HG03342 (cell line): ENCODE measurements at regions not wholly inside any gene's neighbourhood (a gene's known extent, or its start where the extent isn't known, plus 50 kb on each side); places are given as distances from the start of the nearest gene placed in this dataset.
A peak's percentile ranks its signal among the peaks of the same experiment; 100 is the strongest.

Experiments used
- ATAC-seq: cut with Tn5 transposase; IDR thresholded peaks from one replicate; pipeline ENCODE4 v1.9.1; 2021; ENCODE audit warnings: mild to moderate bottlenecking, moderate library complexity; ENCODE audit not compliant: unreplicated experiment

DNA sequence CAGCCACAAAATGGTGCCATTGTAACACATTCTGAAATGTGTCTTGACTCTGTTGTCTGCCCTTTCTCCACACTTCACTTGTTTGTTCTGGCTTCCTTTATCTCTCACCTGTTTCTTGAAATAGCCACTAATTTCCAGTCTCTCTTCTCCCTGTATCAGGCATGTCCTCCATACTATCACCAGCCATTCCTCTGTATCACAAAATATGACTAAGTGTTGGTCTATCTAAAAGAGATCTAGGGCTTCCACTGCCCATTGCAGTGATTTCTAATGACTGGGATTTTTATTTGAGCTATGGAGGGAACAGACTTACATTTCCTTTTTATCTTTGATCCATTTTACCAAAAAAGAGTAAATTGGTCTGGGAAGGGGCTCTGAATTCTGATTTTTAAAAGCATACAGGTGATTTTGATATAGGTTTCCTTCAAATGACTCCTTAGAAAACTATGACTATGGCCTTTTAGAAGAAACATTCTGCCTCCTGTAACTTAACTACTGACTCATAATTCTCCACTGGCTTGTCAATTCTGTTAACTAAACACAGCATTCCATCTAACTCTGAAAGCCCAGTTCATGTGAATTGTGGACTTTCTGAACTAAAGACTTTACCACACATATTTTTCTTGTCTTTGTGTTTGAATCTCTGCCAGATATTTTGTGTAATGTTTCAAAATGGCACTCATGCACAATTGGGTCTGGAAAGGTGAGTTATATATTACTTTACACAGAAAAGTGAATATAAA is 1121.4 kb downstream of the XPNPEP1 start:
- no peak for ATAC-seq

DNA sequence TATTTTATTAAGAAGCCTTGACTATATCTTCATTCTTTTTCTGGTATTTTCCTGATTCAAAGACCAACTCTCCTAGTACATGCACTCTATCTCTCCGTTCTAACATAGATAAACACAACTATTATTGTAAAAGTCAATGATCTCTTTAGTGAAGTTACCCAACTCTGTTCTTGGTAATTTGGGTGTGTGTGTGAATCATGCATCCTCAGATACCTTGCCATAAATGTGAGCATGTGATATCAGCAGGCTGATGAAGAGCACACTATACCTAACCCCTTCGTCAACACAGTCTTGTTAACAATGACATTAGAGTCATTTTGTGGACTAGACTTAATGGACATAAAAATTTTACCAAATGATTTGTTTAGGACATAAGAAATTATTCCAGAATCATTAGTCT is 1122.1 kb downstream of the XPNPEP1 start:
- no peak for ATAC-seq

DNA sequence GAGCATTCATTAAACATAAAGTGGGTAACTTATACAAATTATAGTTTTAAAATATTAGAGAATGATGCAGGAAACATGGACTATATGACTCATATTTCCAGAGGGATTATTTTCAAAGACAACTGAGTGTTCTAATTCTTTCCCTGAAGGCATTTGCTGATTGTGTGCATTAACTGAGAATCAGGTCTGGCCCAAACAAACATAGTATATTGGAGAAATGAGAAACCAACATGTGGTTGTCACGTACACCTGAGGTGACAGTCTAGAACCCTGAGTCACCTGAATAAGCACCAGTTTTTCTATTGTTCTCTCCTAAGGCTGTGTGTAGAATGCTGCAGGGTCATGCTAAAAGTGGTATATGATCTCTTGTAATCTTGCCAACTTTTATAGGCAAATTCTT is 1125.7 kb downstream of the XPNPEP1 start:
- no peak for ATAC-seq

DNA sequence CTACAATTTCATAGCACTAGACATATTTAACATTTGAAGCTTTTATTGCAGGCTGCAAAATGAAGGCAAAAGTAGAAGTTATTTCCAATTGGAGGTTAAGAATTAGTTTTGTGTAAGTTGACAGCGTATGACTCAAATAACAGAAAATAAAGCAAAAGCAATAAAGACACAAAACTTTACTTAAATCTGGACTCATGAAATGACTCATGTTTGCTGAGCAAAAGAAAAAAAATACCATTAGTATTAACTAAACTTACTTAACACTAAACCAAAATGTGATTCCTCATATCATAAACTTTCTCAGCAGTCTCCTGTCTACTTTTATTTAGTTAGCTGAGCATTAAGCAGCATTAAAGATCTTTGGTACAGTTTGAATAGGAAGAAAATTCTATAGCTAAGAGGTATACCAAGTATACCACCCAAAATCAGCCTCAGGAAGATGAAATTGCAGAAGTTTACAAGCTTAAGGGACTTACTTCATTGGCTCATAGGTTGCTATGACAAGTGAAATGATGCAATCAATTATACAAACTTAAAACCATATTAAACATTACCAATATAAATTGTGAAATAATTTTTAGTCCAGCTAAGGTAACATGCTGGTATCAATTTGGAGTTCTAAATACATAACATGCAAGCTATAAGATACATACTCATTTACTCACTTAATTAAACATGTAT is 1131.4 kb downstream of the XPNPEP1 start:
- ATAC-seq: no peak

DNA sequence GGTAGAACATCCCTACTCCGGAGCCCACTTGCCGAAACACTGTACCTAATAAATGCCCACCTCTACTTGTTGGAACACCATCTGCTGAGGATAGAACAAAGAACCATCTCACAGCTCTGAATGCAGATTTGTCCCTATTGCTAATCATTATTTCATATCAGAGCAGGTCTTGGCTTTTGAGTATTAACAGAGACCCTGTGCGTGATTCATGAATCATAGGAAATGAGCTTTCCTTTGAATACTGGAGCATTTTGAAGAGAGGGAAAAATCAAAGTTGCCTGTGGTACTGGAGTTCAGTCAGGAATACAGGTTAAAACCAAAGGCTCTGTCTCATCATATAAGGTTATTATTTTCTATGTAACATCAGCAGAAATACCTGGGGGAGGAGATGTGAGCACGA is 1132.3 kb downstream of the XPNPEP1 start:
- no peak for ATAC-seq

DNA sequence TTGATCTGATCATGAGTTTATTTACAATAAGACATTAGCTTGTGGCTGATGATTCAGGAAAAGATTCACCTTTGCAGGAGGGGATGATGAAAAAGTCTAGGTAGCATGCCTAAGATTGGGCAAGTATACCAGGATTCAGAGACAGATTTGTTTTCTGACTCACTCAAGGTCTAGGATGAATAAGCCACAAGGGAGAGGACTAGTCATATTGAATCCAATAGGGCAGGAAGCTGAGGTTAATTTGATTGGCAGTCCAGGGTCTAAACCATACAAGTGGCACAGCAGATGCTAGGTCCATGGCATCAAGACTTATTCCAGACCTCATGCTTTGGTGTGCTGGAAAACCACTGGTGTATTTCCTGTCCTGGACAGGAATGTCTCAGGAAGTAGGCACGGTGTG is 1133.4 kb downstream of the XPNPEP1 start:
- ATAC-seq: peak; percentile 74

DNA sequence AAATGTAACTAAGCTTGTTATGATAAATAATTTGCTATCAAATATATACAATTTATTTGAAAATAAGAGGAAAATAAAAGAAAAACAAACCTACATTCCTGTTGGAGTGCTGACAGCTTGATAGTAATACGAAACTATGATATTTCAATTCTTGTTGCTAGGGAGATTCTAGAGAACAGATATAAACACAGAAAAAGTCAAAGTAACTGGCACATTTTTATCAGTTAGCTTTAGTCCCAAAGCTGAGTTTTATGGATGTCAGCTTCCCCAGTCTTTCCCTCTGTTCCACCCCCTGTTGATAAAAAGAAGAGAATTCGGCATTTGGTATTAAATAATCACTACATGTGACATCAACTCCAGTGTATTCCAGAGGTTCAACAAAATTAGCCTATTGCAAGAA is 1134.0 kb downstream of the XPNPEP1 start:
- ATAC-seq: no peak

DNA sequence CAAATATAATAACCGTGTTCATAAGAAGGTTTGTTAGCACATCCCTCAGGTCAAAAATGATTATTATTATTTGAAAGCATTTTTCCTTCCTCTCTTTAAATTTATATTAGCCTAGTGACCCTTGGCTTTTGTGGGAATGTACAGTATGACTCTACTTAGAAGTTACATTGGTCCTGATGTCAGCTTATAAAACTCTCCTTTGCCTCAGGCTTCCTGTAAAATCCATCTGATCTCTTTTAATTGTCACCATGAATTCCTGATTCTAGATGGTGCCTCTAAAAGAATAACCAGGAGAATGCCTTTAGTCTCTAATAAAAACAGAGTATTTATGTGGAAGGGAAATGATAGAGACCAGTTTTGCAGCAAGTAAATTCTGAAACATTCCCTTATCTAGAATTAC is 1134.4 kb downstream of the XPNPEP1 start:
- no peak for ATAC-seq

DNA sequence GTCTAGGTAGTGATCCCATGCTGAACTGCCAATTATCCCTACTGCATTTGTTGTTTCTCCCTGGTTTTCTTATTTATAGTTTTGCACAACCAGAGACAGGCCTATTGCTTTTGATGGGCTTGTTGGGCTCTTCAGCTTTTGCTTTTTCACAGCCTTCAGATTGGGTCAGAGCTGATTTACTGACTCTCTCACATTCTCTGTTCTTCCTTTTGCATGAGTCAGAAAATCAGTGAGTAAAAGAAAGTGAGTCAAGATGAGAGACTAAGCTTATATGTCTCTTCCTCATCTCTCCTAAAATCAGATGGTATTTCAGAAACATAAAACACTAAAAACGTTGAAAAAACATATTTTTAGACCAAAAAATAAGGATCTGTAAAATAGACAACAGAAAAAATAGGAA is 1135.4 kb downstream of the XPNPEP1 start:
- no peak for ATAC-seq

DNA sequence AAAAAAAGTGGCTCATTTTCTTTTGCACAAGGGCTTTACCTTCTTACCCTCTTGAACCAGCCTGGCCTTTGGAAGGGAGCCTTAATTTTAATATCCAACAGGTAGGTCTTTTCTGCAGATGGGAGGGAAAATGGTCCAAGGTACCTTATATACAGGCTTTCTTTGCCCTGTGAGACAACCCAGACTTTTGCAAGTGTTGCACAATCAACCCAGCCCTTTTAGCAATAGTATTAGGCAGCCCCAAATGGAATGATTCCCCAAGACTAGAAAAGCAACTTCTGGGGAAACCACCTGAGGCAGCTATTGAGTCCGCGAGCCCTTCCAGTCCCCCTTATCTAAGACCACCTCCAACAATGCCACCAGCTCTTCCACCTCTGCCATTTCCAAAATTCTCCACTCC is 1138.3 kb downstream of the XPNPEP1 start:
- no peak for ATAC-seq

DNA sequence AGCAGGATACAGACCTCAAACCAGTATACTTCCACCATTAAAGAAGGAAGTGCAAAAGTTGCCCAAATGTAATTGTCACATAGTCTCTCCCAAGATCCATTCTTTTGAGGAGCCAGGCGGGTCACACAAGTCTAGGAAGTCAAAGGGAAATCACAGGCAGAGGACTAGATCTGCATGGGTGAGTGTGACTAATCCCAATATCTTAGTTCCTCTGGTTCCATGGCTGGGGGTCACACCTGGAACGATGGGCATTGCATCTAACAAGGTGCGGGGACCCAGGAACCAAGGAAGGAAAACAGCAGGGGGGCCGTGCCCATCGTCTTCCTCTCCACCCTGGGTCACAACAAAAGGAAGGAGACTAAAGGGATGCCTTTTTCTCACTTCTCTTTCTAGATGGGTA is 1138.8 kb downstream of the XPNPEP1 start:
- no peak for ATAC-seq

DNA sequence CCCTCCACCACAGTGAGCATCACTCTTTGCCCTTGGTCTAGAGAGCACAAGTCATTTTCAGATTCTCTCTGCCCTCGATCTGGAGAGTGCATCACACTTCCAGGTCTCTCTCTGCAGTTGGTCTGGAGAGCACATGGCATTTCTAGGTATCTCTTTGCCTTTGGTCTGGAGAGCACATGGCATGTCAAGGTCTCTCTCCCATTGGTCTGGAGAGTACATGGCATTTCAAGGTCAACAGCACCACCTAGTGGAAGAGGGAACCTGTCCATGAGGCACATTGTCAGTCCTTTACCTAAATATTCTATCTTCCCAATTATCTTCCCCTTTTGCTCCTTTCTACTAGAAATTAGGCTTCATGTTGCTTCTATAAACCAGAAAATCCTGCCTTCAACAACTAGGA is 1139.4 kb downstream of the XPNPEP1 start:
- ATAC-seq: peak; percentile 94

DNA sequence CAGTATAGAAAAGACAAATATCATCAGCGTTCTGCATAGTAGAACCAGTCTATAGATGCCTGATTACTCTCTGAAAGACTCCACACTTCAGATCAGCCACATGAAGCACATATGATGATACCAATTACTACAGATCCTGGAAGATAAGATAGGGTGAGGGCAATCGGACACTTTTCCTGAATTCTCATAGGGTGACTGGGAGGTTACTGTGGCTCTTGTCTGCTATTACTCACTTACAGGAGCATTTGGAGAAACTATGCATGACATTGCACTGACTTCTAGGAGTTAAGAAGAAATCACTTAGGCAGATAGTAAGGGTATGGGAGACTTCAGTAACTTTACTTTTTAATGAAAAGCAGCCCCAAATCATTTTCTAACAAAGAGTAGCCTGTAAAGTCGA is 1140.9 kb downstream of the XPNPEP1 start:
- ATAC-seq: no peak

DNA sequence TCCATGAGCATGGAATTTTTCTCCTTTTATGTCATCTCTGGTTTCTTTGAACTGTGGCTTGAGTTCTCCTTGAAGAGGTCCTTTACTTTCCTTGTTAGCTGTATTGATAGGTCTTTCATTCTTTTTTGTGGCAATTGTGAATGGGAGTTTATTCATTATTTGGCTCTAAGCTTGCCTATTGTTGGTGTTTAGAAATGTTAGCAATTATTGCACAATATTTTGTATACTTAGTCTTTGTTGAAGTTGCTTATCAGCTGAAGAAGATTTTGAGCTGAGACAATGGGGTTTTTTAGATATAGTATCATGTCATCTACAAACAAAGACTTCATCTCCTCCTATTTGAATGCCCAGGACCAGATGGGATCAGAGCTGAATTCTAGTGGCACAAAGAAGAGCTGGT is 1143.8 kb downstream of the XPNPEP1 start:
- no peak for ATAC-seq

DNA sequence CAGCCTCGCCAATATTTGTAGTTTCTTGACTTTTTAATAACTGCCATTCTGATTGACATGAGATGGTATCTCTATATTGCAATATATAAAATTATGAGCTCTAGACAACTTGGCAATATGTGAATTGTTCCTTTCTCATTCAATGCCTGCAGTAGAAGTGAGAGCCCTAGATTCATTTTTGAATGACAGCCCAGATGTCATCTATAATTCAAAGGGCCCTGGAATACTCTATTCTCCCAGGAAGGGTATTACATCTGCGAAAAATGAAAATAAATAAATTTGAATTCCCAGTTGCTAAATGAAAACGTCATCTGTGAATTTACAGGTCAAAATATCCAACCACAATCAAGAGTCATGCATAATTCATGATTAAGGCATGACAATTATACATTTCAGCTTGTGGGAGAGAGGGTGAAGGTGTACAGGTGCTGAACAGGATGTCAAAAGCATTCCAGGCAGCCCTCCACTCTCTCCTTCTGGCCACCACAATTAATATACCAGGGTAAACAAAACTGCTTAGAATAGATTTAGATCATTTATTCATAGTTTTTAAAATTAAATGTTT is 1147.3 kb downstream of the XPNPEP1 start:
- ATAC-seq: no peak

DNA sequence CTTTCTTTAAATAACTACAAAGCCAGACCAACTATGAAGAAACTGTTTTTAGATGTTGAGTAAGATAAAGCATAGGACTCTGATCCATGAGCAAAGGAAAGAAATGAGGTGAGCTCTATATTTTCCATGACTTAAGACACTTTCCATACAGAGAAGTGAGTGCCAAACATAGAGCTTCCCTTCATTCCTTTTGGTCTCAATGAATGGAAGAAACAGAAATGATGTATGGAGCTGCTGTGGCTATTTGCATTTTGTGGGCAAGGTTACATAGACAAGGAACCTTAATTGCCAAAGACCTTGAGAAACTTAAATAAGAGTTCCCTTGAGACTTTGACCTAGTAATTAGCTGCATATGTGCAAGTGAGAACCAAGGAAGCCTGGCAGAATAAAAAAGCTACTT is 1152.2 kb downstream of the XPNPEP1 start:
- ATAC-seq: no peak

DNA sequence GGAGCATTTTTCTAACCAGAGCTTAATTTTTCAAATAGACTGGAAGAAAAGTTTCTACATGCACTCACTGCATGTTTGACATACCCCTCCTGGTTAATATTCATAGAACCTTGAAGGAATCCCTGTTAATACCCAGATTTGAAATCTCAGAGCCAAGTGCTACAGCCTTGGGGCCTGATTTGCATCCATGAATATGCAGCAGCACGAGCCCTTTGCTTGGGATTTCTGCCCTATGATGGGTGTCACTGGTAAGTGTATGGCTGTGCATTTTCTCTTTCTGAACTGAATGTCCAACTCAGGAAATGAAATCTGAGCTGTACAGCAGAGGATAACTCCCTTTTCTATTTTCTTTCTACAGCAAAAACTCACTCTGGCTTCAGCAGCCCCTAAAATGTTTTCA is 1157.5 kb downstream of the XPNPEP1 start:
- no peak for ATAC-seq

DNA sequence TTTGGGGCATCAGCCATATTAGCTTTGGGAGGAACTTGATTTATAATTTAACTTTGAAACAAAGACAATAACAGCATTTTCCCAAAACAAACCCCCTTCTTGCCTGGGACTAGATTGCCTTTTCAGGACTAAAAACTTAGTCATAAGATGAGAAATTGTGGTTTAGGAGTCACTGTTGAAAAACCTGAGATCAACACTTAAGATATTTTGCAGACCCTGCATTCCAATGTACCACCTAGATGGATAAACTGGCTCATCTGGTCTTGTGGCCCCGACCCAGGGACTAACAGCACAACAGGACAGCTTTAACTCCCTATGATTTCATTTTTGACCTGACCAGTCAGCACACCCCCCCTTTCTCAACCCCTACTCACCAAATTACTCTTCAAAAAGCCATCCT is 1165.4 kb downstream of the XPNPEP1 start:
- no peak for ATAC-seq

DNA sequence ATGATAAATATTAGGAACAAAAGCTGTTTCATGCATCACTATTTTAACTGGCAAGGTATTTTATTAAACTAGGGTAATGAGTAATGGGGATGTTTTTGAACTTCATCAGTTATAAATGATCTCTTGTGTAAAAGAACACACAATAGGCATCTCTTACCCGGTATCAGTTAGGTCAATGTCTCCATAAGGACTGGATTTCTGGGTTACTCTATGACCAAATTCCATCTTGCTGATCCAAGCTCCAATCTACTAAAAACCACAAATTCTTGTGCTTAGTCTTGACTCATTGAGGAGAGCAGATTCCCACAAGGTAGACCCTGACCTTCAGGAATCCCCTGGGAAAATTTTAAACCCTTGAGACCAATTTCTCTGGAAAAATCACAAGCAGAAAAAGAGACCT is 1167.7 kb downstream of the XPNPEP1 start:
- ATAC-seq: no peak

DNA sequence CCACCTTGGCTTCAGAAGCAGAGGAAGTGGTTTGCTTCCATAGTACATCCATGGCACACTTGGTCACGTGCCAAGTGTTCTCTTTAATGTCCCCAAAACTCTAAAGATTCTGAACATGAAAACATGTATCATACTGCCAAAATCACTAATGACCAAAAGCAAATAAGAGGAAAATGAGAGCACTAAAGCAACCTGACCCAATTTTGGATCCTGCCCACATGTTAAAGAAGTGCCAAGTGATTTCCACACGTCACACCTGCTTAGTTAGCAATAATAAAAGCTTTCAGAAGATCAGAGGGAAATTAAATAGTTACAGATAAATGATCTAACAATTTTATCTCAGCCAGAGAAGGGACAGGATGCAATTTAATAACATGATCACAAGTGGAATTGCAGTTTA is 1170.0 kb downstream of the XPNPEP1 start:
- no peak for ATAC-seq

DNA sequence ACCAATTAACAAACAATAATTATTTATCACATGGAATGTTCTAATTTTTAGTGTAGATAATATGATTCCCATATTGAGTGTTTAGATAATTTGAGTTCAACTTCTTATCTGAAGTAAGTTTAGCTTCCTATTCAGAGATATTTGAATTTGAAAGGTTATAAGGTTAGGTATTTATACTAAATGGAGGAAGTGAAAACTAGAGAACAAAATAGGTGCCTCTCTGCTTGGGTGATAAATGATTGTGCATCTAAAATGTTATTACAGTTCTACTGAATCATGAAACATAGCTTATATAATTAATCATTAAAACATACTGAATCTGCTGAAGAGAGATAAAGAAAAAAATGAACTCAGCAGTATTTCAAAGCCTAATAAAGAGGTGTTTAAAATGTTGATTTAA is 1174.3 kb downstream of the XPNPEP1 start:
- peak; percentile 66 for ATAC-seq

DNA sequence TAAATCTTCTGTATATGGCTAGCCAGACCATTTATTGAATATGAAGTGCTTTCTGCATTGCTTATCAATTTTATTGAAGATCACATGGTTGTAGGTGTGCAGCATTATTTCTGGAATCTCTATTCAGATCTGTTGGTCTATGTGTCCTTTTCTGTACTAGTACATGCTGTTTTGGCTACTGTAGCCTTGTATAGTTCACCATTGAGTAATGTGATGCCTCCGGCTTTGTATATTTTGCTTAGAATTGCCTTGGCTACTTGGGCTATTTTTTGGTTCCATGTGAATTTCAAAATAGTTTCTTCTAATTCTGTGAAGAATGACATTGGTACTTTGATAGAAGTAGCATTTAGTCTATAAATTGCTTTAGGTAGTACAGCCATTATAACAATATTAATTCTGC is 1187.2 kb downstream of the XPNPEP1 start:
- no peak for ATAC-seq
